Transverse colon (tissue), 4 donors: ENCODE measurements at regions not wholly inside any gene's neighbourhood (a gene's known extent, or its start where the extent isn't known, plus 50 kb on each side); places are given as distances from the start of the nearest gene placed in this dataset.

Experiments used
- DNase-seq: peaks from one replicate; pipeline ENCODE4 v3.0.0-alpha.2; 2019
- H3K27ac ChIP-seq, 4 donors: fragments of 200-600 bp; sonication (generic); 2 replicates each; pipeline ENCODE4 v1.5.1; 2016 to 2018; ENCODE audit warnings: inconsistent platforms in 4 of 4
- H3K27me3 ChIP-seq: fragments of 200-600 bp; sonication (generic); 2 replicates; pipeline ENCODE4 v1.5.1; 2017; ENCODE audit warnings: inconsistent platforms
- H3K36me3 ChIP-seq, 4 donors: fragments of 200-600 bp; sonication (generic); 2 replicates each; pipeline ENCODE4 v1.5.1; 2017 to 2019; ENCODE audit warnings: inconsistent platforms in 4 of 4
- H3K4me1 ChIP-seq, 4 donors: fragments of 200-600 bp; sonication (generic); 2 replicates each; pipeline ENCODE4 v1.5.1; 2017 to 2020; ENCODE audit warnings: inconsistent platforms in 4 of 4
- H3K4me3 ChIP-seq, 4 donors: fragments of 200-600 bp; sonication (generic); 1 replicate in 1 of 4; 2 replicates in 3 of 4; pipeline versions ENCODE4 v1.5.1 to v1.6.1; 2017 to 2019; ENCODE audit warnings: inconsistent platforms in 4 of 4
- H3K9me3 ChIP-seq, 2 donors: fragments of 200-600 bp; sonication (generic); 2 replicates each; pipeline ENCODE4 v1.5.1; 2017 to 2019; ENCODE audit warnings: inconsistent platforms in 2 of 2
- CTCF ChIP-seq, 5 experiments: fragments of 200-600 bp in 3 of 5; fragments of 450-650 bp in 2 of 5; sonication (generic) in 3 of 5; IDR thresholded peaks; 1 replicate in 2 of 5; 2 replicates in 3 of 5; pipeline ENCODE4 v1.5.1; 2016 to 2017; ENCODE audit warnings: antibody characterized with exemption in 5 of 5, inconsistent platforms in 3 of 5, mild to moderate bottlenecking in 2 of 5, moderate library complexity in 1 of 5
- EP300 ChIP-seq: sonication (generic); formaldehyde crosslinking; IDR thresholded peaks from one replicate; pipeline ENCODE4 v1.6.1; 2017; ENCODE audit warnings: antibody characterized with exemption, low read depth
- POLR2A ChIP-seq: fragments of 450-650 bp; IDR thresholded peaks from one replicate; pipeline ENCODE4 v1.6.1; 2016; ENCODE audit warnings: antibody characterized with exemption, mild to moderate bottlenecking, moderate library complexity
- POLR2AphosphoS5 ChIP-seq, 3 donors: sonication (generic); formaldehyde crosslinking; IDR thresholded peaks; one replicate each; pipeline ENCODE4 v1.6.1; 2016; ENCODE audit warnings: antibody characterized with exemption in 3 of 3
- WGBS, 2 donors: methylation state at CpG; one replicate each; pipeline ENCODE4 v1.1.5; 2018; ENCODE audit warnings: low coverage in 1 of 2; 5-methylcytosine and 5-hydroxymethylcytosine counted together
- in situ Hi-C, 4 donors: fragments of 200-750 bp; cut with MboI; loops; one replicate each; pipeline versions ENCODE4 v1.15.0 to v1.15.1; 2017; ENCODE audit warnings: low sequenced_read_pairs in 3 of 4, low pct_ligation_motif_present in 1 of 4, low pct_unique_long_range_greater_than_20kb in 1 of 4
- intact Hi-C: fragments of 100-400 bp; cut with DNase I; formaldehyde crosslinking; loops from one replicate; pipeline ENCODE4 v1.15.1; 2023; ENCODE audit warnings: low total_unique reads

DNA sequence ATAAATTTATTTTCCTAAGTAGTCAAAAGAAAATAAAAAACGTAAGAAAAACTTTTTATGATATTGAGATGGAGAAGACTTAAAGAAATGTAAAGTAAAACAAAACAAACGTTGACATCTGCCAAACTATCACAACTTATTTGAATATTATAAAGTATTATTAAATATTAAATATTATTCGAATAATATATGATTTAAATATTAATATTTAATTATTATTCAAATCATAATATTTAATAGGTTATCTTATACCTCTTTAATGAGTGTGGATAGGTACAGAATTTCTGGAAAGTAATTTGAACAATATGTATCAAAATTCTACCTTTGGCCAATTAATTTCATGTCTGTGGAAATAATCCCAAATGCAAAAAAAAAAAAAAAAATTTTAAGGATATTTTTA, 278.7 kb downstream of the RAD51AP2 start:
- WGBS, 2 donors, result 70 to 80% methylated on average over 3 of the region's 3 CpGs
- intact Hi-C loops, result no loop called here
- in situ Hi-C loops, result no loop called here
- H3K36me3 ChIP-seq, result no peaks in the 10 kb centered on the region
- no peak overlapping the region for H3K4me3 ChIP-seq
- no peak overlapping the region for H3K27ac ChIP-seq
- no peaks in the 10 kb centered on the region for H3K9me3 ChIP-seq
- H3K27me3 ChIP-seq, result no peaks in the 10 kb centered on the region
- TF ChIP-seq CTCF (IDR thresholded peaks at IDR 0.05) (no peak), POLR2AphosphoS5 (IDR thresholded peaks at IDR 0.05) (no peak), EP300 (no peak), POLR2A (no peak)
- no peaks in the 10 kb centered on the region for H3K4me1 ChIP-seq
- DNase-seq, result no peak

- WGBS, 2 donors, result 33 to 41% methylated on average over 1 of the region's 1 CpG
- no peak for TF ChIP-seq POLR2A
- no peak for TF ChIP-seq EP300
- TF ChIP-seq POLR2AphosphoS5 (IDR thresholded peaks at IDR 0.05), result no peak
- no peak for TF ChIP-seq CTCF (IDR thresholded peaks at IDR 0.05)
- no peak for DNase-seq
- H3K36me3 ChIP-seq, result no peaks in the 10 kb centered on the region
- no peaks in the 10 kb centered on the region for H3K27me3 ChIP-seq
- no peaks in the 10 kb centered on the region for H3K9me3 ChIP-seq
- intact Hi-C loops (no loop called here), in situ Hi-C loops (no loop called here)
- no peaks in the 10 kb centered on the region for H3K4me1 ChIP-seq
- no peak overlapping the region for H3K27ac ChIP-seq
- H3K4me3 ChIP-seq, result no peak overlapping the region
These were observed 283.1 kb downstream of the RAD51AP2 start for GRCh38 chr2:17235167-17235566.

DNA sequence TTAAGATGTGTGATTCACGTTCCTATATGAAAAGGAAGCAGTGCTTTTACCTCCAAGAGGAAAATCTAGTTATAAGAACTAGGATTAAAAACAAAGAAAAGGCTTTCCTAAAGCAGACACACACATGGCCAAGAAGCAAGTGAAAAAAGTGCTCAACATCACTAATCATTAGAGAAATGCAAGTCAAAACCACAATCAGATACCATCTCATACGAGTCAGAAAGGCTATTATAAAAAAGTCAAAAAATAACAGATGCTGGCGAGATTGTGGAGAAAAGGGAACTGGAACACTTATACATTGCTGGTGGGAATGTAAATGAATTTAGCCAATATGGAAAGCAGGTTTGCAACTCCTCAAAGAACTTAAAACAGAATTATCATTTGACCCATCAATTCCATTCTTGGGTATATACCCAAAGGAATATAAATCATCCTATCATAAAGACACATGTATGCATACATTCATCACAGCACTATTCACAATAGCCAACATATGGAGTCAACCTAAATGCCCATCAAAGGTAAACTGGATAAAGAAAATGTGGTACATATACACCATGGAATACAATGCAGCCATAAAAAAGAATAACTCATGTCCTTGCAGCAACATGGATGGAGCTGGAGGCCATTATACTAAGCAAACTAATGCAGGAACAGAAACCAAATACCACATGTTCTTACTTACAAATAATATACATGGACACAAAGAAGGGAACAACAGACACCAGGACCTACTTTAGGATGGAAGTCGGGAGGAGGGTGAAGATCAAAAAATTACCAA, 285.3 kb downstream of the RAD51AP2 start:
- H3K4me3 ChIP-seq, result no peak overlapping the region
- TF ChIP-seq CTCF (IDR thresholded peaks at IDR 0.05) (no peak), POLR2A (no peak), POLR2AphosphoS5 (IDR thresholded peaks at IDR 0.05) (no peak), EP300 (no peak)
- H3K4me1 ChIP-seq, result no peaks in the 10 kb centered on the region
- intact Hi-C loops (no loop called here), in situ Hi-C loops (no loop called here)
- WGBS, 2 donors, result 57 to 67% methylated on average over 4 of the region's 4 CpGs
- no peak overlapping the region for H3K27ac ChIP-seq
- H3K9me3 ChIP-seq, result no peaks in the 10 kb centered on the region
- no peak for DNase-seq
- no peaks in the 10 kb centered on the region for H3K36me3 ChIP-seq
- H3K27me3 ChIP-seq, result no peaks in the 10 kb centered on the region

DNA sequence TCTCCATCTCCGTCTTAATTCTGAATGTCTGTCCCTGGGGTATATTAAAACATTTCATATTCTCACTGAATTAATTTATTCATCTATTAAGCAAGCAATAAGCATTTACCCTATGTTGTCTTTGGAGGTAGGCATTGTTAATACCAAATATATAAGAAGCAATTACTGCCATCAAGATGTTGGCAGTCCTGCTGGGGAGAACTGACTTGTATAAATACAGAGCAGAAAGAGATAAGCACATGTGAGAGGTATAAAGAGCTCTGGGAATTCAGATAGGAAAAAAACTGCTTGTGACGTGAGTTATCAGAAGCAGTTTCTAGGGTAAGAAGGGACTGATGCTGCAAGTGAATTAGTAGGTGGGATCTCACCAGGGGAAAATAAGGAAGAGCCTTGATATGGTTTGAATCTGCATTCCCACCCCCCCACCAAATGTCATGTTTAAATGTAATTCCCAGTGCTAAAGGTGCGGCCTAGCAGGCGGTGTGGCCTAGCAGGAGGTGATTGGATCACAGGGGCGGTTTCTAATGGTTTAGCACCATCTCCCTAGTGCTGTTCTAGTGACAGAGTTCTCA, 286.8 kb downstream of the RAD51AP2 start:
- in situ Hi-C loops (no loop called here), intact Hi-C loops (no loop called here)
- Histone ChIP-seq H3K36me3 (no peaks in the 10 kb centered on the region), H3K9me3 (no peaks in the 10 kb centered on the region), H3K4me1 (no peaks in the 10 kb centered on the region), H3K4me3 (no peak overlapping the region), H3K27me3 (no peaks in the 10 kb centered on the region), H3K27ac (no peak overlapping the region)
- 78 to 94% methylated on average over 2 to 5 of the region's 5 CpGs for WGBS, 2 donors
- TF ChIP-seq CTCF (IDR thresholded peaks at IDR 0.05) (no peak), POLR2A (no peak), POLR2AphosphoS5 (IDR thresholded peaks at IDR 0.05) (no peak), EP300 (no peak)
- no peak for DNase-seq
